GM18505 (cell line): ENCODE measurements at regions not wholly inside any gene's neighbourhood (a gene's known extent, or its start where the extent isn't known, plus 50 kb on each side); places are given as distances from the start of the nearest gene placed in this dataset.
A peak's percentile ranks its signal among the peaks of the same experiment; 100 is the strongest.

ENCODE experiments used
- ATAC-seq: cut with Tn5 transposase; IDR thresholded peaks from one replicate; pipeline ENCODE4 v1.9.1; 2021; ENCODE audit not compliant: unreplicated experiment
- POLR2A ChIP-seq: IDR thresholded peaks from 4 replicates; pipeline ENCODE4 v1.6.1; 2011; ENCODE audit warnings: borderline replicate concordance; ENCODE audit not compliant: insufficient read depth, insufficient read length; ENCODE audit errors: extremely low read depth

DNA sequence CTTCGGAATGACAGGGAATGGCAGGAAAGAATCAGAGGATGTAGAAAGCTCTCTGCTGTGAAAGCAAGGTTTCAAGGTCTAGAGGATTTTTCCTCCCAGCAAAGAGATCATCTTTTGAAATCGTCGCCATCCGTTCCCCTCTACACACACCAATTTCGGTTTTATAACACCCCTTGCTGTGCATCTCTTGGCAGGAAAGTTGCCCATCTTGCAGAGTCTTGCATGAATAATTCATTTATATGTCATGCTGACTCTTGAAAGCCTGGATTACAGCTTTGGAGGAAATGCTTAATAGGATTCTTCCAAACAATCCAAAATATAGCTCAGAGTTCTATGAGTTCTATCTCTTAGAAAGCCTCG lies 262.7 kb downstream of the CHL1 start:
- ATAC-seq, result no peak
- no peak for TF ChIP-seq POLR2A

DNA sequence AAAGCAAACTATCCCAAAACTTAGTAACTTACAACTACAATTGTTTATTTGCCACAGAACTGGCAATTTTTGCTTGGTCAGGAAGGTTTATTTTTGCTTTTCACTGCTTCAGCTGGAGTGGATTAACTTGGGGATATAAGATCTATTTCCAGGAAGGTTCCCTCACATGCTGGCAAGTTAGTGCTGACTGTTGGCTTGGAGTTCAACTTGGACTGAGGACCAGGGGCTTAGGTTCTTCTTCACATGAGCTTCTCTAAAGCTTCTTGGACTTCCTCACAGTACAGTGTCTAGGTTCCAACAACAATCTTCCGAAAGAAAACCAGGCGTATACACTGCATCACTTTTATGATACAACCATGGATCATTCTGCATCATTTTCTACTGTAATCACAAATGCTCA lies 264.4 kb downstream of the CHL1 start:
- no peak for ATAC-seq
- TF ChIP-seq POLR2A, result no peak

DNA sequence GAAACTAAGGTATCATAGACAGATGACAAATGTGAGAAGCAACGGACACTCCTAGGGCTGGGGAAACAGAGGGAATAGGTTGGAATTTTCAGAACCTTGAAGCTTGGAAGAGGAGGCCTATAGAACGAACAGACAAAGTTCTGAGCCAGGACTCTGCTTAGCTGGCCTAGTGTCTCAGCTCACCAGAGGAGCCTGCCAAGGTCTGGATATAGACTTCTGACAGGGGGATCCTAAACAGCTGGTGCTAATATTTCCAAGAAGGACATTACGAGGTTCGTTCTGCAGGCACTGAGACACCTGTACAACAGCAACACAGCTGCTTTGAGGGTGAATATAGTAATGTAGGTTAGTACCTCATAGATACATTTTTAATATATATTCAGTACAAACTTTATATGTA lies 266.3 kb downstream of the CHL1 start:
- TF ChIP-seq POLR2A, result no peak
- no peak for ATAC-seq

DNA sequence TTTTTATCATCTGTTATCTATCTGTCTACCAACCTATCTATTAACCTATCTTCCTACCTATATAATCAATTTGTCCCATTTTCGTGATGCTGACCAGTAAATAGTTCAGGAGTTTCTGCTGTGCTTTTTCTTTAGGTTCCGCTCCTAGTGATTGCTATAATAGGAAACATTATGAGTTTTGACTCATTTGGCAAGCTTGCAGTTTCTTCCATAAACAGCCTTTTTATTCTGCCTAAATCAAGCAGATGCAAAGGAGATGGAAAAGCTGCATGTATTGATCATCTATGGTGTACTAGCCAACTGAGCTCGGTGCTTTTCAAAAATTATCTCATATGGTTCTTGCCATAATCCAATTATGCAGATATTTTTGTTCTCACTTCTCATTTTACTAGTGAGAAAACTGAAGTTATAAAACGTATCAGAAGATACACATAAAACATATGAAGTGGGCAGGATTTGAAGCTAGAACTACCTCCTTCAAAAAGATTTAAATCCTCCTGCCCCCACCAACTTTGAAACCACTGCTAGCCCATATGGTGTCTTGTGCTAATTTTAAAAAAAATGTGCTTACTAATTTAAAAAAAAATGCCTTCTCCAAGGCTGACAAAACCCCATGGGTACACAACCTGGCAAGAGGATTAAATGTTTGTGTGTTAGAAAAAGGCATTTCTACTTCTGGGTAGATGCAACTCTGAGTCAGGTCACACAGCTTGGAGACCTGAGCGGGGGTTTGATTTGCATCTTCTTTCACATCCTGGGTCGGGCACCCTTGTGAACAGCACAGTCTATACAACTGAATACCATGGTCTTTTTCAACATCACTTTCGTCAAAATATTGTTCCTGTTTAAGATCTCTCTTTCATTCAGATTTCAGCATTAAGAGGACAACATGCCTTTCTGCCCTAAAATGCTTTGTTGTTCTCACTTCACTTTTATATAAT lies 267.0 kb downstream of the CHL1 start:
- peak; percentile 98 for ATAC-seq
- TF ChIP-seq POLR2A, result no peak

DNA sequence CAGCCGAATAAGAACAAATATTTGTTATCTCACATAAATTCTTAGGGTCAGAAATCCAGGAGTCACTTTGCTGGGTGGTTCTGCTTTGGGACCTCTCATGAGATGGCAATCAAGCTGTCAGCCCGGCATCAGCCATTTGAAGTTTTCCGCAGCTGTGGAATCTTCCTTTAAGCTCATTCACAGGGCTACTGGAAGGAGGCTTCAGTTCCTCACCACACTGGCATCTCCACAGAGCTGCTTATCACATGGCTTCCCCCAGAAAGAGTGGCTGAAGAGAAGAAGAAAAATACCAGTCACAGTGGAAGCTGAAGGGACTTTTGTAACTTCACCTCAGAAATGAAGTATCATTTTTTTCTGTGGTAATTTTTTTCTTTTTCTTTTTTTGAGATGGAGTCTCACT lies 267.7 kb downstream of the CHL1 start:
- TF ChIP-seq POLR2A, result no peak
- ATAC-seq, result peak; percentile 39

DNA sequence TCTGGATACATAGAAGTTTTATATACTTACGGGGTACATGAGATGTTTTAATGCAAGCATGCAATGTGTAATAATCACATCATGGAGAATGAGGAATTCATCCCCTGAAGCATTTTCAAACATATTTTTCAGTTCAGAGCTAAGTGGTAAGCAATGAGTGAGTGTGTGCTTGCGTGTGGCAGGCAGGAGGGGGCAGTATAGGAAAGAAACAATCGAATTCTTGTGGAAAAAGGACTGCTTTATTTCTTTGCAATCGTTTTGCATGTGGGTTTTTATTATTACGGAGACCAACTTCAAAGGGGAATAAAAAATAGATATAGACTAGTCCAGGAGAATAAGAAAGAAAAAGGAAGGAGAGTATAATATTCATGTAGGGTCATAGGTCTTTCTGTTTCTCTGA lies 271.6 kb downstream of the CHL1 start:
- no peak for TF ChIP-seq POLR2A
- peak; percentile 34 for ATAC-seq

DNA sequence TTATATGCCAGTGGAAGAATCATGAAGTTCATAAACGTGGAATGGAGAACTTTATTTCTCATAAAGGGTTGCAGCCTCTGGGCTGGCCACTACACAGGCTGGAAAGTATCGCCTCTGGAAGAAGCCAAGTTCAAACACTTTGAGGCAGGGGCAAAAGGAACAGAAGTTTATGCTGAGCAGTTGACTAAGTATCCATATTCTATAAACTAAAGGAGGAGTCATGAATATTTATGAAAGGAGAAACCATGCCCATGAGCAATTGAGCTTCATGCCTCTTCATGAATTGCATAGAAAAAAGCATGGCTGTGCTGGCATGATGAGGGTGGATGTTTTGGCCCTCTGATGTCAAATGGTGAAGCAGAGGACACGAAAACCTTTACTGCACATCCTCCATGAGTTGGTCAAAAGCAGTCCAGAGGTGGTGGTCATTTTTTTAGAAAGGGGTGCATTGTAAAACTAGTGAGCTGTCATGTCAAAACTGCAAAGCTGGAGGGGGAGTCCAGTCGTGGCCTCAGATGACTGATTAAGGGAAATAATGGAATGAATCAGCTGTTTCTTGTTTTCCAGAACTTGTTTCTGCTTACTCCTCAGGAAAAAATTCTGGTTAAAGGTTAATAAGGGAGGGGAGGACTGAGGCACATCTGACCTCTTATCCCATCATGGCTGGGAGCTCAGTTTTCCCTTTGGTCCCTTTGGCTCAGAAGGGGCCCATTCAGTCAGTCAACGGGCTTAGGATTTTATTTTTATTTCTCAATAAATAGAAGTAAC lies 276.7 kb downstream of the CHL1 start:
- ATAC-seq, result no peak
- no peak for TF ChIP-seq POLR2A

DNA sequence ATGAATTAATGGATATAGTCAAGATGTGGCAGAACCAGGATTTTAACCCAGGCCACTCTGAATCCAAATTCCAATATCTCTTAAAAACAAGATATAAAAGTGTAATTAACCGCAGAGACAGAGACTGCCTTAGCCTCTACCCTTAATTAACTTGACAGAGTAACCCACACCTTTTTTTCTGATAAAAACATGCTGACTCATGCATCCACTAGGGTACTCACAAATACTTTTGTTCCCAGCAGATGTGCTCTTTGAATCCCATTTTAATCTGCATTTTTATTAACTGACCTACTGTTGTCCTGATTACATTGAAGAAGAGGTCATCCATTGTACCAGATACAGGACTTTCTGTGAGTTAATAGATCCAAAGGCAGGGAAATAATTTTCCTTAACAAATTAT lies 278.3 kb downstream of the CHL1 start:
- ATAC-seq, result no peak
- TF ChIP-seq POLR2A, result no peak

DNA sequence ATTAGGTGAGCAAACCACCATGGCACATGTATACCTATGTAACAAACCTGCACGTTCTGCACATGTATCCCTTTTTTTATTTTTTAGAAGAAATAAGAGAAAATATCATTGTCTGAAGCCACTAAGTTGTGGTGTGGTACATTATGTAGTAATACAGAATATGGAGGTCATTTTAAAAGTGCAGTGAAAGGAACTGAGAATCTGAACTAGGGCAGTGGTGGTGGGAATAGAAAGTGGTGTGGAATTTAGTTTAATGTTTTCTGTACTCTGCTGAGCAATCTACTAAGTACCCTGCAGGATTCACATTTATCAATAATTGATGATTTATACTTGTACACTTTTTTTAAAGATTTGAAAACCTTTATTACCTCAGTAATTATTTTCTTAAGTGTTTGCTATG lies 283.5 kb downstream of the CHL1 start:
- ATAC-seq, result peak; percentile 49
- no peak for TF ChIP-seq POLR2A

DNA sequence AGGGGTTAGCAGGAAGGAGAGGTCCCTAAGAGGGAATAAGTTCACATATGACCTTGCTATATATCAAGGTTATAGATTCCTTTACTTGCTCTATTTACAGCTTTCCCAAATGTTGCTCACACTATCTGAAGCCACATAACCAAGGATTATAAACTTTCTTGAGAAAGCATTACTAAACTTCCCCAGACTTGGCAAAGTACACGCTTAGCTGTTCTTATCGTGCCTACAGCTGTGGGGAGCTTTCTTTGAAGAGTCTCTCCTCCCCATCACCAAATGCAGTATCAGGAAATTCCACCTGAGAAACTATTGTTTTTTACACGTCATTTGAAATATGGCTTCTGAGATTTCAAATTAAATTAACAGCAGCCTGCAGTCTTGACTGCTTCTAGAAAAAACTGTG lies 284.5 kb downstream of the CHL1 start:
- ATAC-seq, result no peak
- TF ChIP-seq POLR2A, result no peak

DNA sequence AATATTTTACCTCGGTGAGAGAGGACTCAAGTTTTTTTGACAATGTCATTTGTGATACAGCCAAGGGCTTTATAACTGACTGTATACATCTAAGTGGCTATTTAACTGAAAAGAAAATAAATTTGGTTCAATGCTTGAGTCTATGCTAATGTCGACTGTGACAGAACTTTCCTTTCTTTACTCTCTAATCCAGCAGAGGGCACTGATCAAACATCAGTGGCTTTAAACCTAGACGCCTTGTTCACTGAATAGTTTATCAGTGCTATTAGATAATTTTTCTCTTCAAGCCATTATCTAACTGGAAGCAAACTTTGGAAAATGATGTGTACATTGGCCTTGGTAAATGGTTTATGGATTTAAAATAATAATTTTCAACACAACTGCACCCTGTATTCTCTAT lies 285.1 kb downstream of the CHL1 start:
- ATAC-seq, result no peak
- TF ChIP-seq POLR2A, result no peak

DNA sequence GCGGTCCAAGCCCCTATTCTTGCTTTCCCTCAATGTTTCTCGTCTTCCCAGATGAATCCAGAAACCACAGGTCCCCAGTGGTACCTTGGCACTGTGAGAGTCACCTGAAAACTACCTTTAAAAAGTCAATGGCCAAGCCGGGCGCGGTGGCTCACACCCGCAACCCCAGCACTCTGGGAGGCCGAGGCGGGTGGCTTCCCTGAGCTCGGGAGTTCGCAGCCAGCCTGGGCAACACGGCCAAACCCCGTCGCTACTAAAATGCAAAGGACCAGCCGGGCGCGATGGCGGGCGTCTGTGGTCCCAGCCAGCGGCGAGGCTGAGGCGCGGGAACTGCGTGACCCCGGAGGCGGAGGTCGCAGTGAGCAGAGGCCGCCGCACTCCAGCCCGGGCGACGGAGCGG lies 285.9 kb downstream of the CHL1 start:
- ATAC-seq, result no peak
- TF ChIP-seq POLR2A, result no peak

DNA sequence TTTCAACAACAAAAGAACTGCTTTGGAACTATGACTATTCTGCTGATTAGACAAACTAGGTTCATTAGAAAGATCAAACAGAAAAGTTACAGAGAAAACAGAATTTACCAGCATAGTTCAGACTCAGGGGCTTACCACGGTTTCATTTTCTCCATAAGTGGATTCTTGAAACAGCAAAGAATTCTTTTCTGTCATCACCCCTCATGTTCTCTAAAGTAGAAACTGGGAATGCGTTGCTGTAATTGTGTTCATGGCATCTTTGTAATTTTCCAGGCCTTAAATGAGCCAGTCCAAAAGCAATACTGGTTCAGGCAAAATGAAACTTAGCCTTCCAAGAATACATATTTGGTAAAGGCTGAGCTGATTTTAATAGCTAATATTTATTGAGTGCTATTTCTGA lies 287.8 kb downstream of the CHL1 start:
- no peak for ATAC-seq
- no peak for TF ChIP-seq POLR2A

DNA sequence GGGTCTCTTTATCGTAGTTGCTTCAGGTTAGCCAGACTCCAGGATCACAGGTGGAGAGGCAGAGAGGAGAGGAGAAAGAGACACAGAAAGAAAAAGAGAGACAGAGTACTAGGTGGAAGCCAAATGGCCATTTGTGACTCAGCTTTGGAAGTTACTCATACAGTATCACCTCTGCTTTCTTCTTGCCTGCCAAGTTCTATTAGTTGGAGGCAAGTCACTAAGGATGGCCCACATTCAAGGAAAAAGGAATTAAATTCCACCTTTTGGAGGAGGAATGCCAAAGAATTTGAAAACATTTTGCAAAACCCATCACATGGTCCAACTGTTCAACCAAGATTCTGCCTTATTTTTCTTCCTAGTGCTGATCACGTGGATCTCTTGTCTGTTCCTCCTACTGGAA lies 291.1 kb downstream of the CHL1 start:
- no peak for ATAC-seq
- no peak for TF ChIP-seq POLR2A
